A673 (cell line): ENCODE measurements at regions not wholly inside any gene's neighbourhood (a gene's known extent, or its start where the extent isn't known, plus 50 kb on each side); places are given as distances from the start of the nearest gene placed in this dataset.

ENCODE experiments used
- BruUV-seq: library from RNA; stranded (reverse); fragments of 400-500 nt; replicated peaks from 2 replicates; lab custom pipeline; 2021; lab: Mats Ljungman, UMichigan
- CTCF ChIA-PET: fragments of 300-600 bp; sonication (Branson Sonifier 250); formaldehyde crosslinking; loops from one replicate; lab custom pipeline; 2022; ENCODE audit warnings: antibody characterized with exemption; lab: Charles Lee
- POLR2A ChIA-PET: fragments of 300-600 bp; sonication (Branson Sonifier 250); formaldehyde crosslinking; loops from one replicate; lab custom pipeline; 2022; ENCODE audit warnings: antibody characterized with exemption; ENCODE audit not compliant: low non-redundant PET; lab: Charles Lee
- DNase-seq: peaks from one replicate; pipeline ENCODE4 v3.0.0-alpha.2; 2015; ENCODE audit warnings: low spot score
- H3K27ac ChIP-seq: fragments of 200-600 bp; sonication (generic); 2 replicates; pipeline ENCODE4 v1.5.1; 2016; ENCODE audit warnings: mixed run types, low read depth, mild to moderate bottlenecking, mixed read lengths, antibody characterized with exemption, low read length; ENCODE audit not compliant: poor library complexity, severe bottlenecking
- H3K27me3 ChIP-seq: fragments of 200-600 bp; sonication (generic); replicated peaks from 2 replicates; pipeline ENCODE4 v1.6.1; 2017; ENCODE audit warnings: mixed run types, low read depth, mild to moderate bottlenecking, mixed read lengths, antibody characterized with exemption, low read length; ENCODE audit not compliant: insufficient read depth, poor library complexity
- H3K36me3 ChIP-seq: fragments of 200-600 bp; sonication (generic); 2 replicates; pipeline ENCODE4 v1.6.1; 2016; ENCODE audit warnings: mixed run types, mild to moderate bottlenecking, mixed read lengths, antibody characterized with exemption, low read length; ENCODE audit not compliant: insufficient read depth, poor library complexity, severe bottlenecking
- H3K4me1 ChIP-seq: fragments of 200-600 bp; sonication (generic); 2 replicates; pipeline ENCODE4 v1.6.1; 2017; ENCODE audit warnings: mixed run types, mild to moderate bottlenecking, mixed read lengths, antibody characterized with exemption, low read length; ENCODE audit not compliant: insufficient read depth, poor library complexity, severe bottlenecking
- H3K4me3 ChIP-seq: fragments of 200-600 bp; sonication (generic); 2 replicates; pipeline ENCODE4 v1.5.1; 2016; ENCODE audit warnings: low read depth, mixed run types, mild to moderate bottlenecking, mixed read lengths, low read length; ENCODE audit not compliant: poor library complexity, severe bottlenecking
- H3K9me3 ChIP-seq: fragments of 200-600 bp; sonication (generic); 2 replicates; pipeline ENCODE4 v1.6.1; 2016; ENCODE audit warnings: mixed run types, low read depth, mild to moderate bottlenecking, mixed read lengths, antibody characterized with exemption, low read length; ENCODE audit not compliant: poor library complexity, severe bottlenecking
- CTCF ChIP-seq: fragments of 300-800, 200-600 bp; sonication (generic); conservative IDR thresholded peaks from 2 replicates; pipeline ENCODE4 v1.5.1; 2017; ENCODE audit warnings: low read depth, mild to moderate bottlenecking, antibody characterized with exemption, low read length, moderate library complexity, mixed read lengths
- EZH2 ChIP-seq: fragments of 200-600 bp; sonication (generic); IDR thresholded peaks from 2 replicates; pipeline ENCODE4 v1.6.1; 2017; ENCODE audit warnings: borderline replicate concordance, low read depth, mild to moderate bottlenecking, mixed read lengths, antibody characterized with exemption, low read length; ENCODE audit not compliant: poor library complexity, severe bottlenecking
- intact Hi-C: fragments of 100-400 bp; cut with micrococcal nuclease; formaldehyde crosslinking; loops from one replicate; pipeline ENCODE4 v1.10.0; 2022; ENCODE audit not compliant: unreplicated experiment

DNA sequence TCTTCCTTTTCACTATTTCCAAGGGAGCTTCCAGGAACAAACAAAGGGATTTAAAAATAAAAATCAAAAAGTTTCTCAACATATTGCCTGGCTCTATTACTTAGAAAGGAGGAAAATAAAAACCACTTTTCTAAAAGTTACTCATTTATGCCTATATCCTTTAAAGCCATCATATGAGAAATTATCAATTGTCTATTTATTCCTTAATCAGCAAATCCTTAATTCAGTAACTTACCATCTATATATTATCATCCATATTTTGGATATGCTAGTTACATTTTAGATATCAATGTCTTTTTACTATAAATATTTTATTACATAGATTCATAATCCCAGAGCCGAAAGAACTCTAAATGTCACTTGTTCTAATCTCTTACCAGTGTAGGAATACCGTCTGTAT, 481.5 kb upstream of the ANO5 start:
- ChIA-PET POLR2A (interaction anchor here (0.6 kb wide), 1 partner anchor 32 kb away, joined by 4 read pairs; no protein-coding TSS in a partner anchor), CTCF (no interaction called here)
- BruUV-seq: no TSS peak
- no peaks in the 10 kb centered on the region for H3K9me3 ChIP-seq
- no peaks in the 10 kb centered on the region for H3K36me3 ChIP-seq
- no peak overlapping the region for H3K27ac ChIP-seq
- intact Hi-C loops: no loop called here
- no peaks in the 10 kb centered on the region for H3K27me3 ChIP-seq
- H3K4me1 ChIP-seq: peaks cover 3% of the 10 kb centered on the region
- DNase-seq: no peak
- H3K4me3 ChIP-seq: no peak overlapping the region
- TF ChIP-seq EZH2: no peak
- no peak for TF ChIP-seq CTCF

DNA sequence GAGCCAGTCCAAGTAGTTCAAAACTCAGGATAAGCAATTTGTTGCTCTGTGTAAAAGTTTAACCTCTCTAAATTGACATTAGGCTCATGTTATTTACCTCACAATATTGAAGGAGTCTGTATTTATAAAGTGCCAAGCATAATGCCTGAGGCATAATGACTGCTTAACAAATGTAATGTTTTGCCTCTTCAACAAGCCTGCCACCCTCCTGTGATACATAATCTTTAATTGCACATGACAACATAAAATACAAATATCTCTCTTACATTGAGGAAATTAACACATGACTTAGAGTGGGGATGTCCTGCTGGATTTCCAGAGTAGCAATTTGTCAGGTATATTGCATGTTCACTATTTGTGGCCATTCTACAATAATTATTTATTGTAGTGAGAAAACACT, 469.2 kb upstream of the ANO5 start:
- H3K4me3 ChIP-seq: no peak overlapping the region
- no peaks in the 10 kb centered on the region for H3K4me1 ChIP-seq
- no peak overlapping the region for H3K27ac ChIP-seq
- no peaks in the 10 kb centered on the region for H3K27me3 ChIP-seq
- TF ChIP-seq EZH2 (no peak), CTCF (no peak)
- no peak for DNase-seq
- no peaks in the 10 kb centered on the region for H3K36me3 ChIP-seq
- H3K9me3 ChIP-seq: no peaks in the 10 kb centered on the region
- ChIA-PET POLR2A (no interaction called here), CTCF (no interaction called here)
- BruUV-seq: no TSS peak
- intact Hi-C loops: no loop called here

- intact Hi-C loops: no loop called here
- H3K4me1 ChIP-seq: no peaks in the 10 kb centered on the region
- H3K27me3 ChIP-seq: no peaks in the 10 kb centered on the region
- no peaks in the 10 kb centered on the region for H3K36me3 ChIP-seq
- no peak for DNase-seq
- H3K27ac ChIP-seq: no peak overlapping the region
- ChIA-PET POLR2A (no interaction called here), CTCF (no interaction called here)
- TF ChIP-seq EZH2 (no peak), CTCF (no peak)
- H3K9me3 ChIP-seq: no peaks in the 10 kb centered on the region
- no peak overlapping the region for H3K4me3 ChIP-seq
- no TSS peak for BruUV-seq
These were observed 465.8 kb upstream of the ANO5 start for GRCh38 chr11:21727102-21727501.
